HS-5 (cell line): ENCODE measurements at regions not wholly inside any gene's neighbourhood (a gene's known extent, or its start where the extent isn't known, plus 50 kb on each side); places are given as distances from the start of the nearest gene placed in this dataset.

Experiments used
- DNase-seq: peaks from one replicate; pipeline ENCODE4 v3.0.0-alpha.2; 2012; ENCODE audit warnings: low read depth

DNA sequence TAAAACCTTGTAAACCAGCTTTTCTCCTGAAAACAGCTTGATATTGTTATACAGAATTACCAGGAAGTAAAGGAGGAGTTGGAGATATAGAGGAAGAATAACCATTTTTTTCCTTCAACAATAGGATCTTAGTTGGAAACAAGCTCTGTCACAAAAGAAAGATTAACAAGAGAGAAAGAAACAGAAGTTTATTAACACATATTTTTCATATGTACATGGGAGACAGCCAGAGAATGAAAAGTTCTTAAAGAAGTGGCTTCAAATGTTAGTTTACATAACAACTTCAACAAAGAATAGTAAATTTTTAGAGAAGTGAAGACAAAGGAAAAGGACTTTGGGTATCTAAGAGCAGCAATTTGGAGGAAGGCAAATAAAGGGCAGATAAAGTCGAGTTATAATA, 94.9 kb upstream of the ANKRD50 start:
- no peak for DNase-seq

DNA sequence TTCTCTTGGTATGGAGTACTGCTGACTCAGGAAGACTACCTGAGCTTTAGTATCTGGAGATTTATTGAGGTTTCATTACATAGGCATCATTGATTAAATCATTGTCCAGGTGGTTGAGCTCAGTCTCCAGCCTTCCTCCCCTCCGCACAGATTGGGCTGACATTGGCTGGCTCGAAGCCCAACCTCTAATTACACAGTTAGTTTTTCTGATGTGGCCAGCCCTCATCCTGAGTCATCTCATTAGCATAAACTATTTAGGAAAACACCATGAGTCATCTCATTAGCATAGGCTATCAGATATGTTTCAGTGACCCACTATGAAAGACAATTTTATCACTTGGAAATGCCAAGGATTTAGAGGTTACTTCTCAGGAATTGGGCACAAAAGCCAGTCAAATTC, 93.9 kb upstream of the ANKRD50 start:
- peak; percentile 29 for DNase-seq

DNA sequence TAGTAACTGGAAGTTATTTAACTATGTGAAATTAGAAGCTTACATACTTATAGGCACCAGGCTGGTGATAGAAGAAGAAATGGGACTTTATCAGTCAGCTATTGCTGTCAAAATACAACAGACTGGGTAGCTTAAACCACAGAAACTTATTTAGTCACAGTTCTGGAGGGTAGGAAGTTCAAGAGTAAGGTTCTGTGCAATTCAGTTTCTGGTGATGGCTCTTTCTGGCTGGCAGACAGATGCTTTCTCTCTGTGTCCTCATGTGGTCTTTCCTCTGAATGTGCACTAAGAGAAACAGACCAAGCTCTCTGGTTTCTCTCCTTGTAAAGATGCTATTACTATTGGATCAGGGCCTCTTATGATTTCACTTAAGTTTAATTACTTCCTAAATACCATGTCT, 92.1 kb upstream of the ANKRD50 start:
- DNase-seq: no peak

DNA sequence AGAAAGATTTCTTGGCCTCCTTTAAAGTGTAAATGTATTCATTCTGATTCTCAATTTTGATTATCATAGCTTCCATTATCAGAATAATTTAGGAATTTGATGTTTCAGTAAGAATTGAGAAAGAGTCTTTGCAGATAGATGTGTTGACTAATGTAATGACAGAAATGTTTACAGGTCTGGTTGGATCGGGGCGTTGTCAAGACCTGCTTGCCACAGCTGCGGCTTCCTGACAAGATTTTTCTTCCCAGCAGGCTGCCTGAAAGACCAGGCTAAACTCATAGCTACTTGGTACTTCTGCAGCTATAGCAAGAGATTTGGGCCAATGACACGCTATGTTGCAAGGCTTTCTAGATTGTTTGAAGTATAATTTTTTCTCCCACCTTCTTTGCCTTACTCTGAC, 91.5 kb upstream of the ANKRD50 start:
- DNase-seq: no peak

DNA sequence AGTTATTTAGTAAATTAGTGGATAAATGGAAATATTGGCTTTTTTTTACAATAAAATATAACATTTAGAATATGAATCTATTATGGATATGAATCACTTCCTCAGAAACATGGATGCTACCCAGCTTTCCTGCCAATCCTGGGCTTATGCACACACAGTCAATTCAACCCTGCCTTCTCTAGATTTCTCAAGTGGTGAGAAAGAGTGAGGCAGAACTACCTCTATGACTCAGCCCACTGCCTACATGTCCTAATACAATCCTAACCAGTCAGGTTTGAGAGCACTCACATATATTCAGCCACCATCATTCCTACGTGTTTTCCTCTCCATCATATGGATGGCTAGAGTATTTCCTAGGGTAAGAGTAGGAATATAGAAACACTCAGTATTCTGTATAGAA, 91.1 kb upstream of the ANKRD50 start:
- DNase-seq: peak; percentile 24

DNA sequence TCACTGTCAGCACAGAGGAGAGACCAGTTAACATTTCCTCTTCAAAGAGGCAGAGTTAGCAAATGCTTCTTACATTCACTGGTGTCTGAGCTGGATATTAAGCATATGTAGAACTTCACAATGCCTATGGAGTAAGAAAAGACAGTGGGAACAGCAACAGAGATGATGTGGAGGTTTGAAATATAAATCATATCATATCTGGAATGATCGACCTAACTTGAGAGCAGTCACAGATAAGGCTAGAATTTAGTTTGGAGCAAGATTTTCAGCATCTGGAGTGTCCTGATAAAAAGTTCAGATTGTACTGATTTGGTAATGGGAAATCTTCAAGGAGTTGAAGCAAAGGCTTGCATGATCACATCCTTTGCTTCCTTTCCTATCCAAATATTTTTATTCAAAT, 90.5 kb upstream of the ANKRD50 start:
- DNase-seq: no peak

DNA sequence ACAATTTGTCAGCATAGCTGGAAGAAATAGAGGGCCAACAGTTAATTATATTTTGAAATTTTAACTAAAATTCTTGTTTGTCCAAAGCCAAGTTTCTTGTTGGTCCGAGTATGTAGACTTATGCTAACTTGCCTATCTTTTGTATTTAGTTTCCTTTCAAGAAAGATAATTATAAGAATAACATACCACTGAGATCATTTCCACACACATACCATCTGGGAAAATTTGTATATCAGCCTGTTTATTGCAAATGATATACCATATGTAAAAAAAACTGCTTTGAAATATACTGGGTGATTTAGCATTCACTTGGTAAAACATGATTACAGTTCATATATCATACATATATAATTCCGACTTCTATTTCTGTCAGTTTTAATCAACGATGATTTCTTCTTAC, 84.7 kb upstream of the ANKRD50 start:
- no peak for DNase-seq

DNA sequence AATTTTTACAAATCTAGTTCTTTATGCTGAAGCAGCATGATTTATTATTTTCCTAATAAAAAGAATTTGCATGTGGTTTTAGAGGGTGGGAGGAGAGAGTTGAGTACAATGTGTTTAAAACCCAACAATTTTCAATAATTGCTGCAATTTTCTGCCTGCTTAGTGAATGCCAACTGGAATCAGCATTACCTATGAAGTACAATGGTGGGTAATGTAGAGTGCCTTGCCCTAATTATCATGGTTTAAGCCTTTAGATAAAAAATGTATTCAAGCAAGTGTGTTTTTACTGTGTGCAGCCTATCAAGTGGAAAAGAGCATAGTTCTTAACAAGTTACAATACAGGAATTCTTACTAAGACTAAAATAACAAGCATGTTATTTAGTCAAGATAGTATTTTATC, 77.9 kb upstream of the ANKRD50 start:
- no peak for DNase-seq

DNA sequence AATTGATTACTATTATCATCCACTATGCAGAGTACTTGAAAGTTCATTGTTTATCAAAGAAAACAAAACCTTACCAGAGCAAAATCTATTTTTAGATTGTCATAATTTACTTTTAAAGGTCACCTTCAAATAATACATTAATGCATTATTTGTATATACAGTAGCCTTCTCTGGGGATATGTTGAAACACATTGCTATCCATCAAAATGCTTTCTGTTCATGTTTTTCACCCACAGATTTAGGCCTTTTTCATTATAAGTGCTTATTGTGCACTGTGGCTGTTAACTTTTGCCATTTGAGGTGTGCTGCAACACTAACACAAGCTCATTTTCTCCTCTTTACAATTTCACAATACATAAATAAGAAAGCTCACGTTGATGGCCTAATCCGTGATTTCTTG, 74.1 kb upstream of the ANKRD50 start:
- DNase-seq: no peak

DNA sequence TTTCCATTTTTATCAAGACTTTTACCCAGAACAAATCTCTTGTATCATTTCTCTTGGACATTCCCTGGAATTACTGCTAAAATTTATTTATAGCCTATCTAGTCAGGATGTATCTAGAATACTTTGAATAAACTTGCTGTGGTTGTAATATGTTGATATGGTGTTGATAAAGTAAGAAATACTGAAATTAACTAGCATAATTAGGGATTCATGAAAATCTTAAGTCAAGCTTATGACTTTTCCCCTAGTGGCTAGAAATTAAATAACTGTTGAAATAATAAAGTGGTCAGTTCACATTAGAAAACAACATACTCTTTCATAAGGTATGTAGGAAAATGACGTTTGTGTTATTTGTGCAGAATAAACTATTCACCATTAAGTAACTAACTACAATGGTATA, 73.1 kb upstream of the ANKRD50 start:
- no peak for DNase-seq

DNA sequence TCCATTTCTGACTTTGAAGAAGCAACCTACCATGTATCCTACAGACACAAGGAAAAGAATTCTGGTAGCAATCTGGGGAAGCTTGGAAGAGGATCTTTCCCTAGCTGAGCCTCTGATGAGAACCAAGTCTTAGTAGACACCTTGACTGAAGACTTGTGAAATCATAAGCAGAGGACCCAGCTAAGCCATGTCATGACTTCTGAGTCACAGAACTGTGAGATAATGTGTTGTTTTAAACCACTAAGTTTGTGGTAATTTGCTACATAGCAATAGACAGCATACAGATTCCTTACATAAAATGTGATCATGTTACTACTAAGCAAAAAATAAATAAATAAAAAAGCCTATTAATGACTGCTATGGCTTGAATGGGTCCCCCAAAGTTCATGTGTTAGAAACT, 71.3 kb upstream of the ANKRD50 start:
- DNase-seq: no peak

DNA sequence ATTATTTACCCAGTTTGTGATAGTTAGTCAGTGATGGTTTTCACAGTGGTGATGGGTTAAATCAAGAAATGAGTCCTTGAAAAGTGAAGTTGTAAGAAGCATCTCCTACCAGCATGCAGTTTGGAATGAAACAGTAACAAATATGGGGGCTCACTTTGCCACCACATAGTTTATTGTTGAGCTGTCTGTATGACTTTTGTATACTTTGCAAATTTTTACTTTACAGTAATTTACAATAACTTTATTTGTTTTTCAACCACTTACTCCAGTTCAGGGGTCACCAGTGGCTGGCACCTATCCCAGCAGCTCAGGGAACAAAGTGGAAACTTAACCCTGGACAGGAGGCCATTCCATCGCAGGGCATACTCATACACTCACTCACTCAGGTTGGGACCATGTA, 64.5 kb upstream of the ANKRD50 start:
- no peak for DNase-seq

DNA sequence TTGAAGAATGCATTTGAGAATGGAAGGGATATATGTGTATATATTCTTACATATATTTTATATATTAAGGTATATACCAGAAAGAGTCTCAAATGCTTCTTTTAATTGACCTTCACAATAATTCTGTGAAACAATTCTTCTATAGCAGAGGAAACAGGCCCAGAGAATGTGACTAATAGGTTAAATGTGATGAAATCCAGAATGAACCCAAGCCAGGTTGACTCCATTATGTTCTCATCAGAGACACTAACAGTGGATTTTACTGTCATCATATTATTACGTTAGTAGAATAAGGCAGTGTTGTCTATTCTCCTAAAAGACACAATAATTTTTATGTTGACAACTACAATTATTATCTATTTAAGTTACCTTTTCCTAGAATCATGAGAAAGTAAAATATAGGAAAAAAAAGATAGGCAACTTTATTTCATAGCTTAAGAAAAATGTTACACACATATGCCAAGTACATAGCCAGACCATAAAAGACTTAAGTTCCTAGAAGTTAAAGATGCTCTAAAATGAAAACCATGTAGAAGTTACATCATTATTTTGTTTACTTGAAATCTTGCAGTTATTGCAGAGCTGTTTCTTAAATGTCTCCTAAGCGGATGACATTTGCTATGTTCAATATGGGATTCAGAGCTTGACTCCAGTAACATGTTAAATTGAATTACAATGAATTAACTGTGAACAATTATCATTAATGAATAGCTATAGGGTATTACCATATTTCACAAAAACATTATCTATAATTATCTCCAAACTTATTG, 56.2 kb upstream of the ANKRD50 start:
- no peak for DNase-seq

DNA sequence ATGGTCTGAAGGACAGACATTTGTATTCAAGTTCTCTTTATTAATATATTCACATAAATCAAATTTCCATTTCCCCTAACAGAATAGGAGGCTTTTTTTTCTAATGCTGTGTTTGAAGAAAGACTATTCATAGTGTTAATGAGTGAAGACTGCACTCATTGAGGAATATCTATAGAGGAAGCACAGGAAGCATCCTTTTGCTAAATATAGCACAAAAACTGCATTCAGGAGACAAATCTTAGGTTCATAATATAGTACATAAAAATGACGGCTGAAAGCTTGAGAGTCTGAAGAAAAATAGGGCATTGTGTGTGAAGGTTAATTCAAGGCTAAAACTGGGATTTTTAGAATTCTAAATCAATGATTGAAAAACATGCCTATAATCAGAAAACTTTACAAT, 50.4 kb upstream of the ANKRD50 start:
- DNase-seq: no peak
